GM19455 (cell line): ENCODE measurements at regions not wholly inside any gene's neighbourhood (a gene's known extent, or its start where the extent isn't known, plus 50 kb on each side); places are given as distances from the start of the nearest gene placed in this dataset.

Experiments
- ATAC-seq: cut with Tn5 transposase; IDR thresholded peaks from one replicate; pipeline ENCODE4 v1.9.1; 2021; ENCODE audit not compliant: unreplicated experiment

DNA sequence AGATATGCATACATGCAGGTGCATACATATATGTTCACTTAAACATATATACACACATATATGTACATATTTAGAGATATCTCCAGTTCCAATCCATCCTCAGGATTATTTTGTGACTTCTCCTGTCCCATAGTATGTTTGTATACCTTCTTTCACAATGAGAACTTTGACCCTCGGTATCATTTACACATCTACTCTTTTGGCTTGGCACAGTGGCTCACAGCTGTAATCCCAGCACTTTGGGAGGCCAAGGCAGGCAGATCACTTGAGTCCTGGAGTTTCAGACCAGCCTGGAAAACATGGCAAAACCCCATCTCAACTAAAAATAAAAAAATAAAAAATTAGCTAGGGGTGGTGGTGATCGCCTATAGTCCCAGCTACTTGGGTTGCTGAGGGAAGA, 148.1 kb upstream of the CCL2 start:
- no peak for ATAC-seq

- no peak for ATAC-seq
Measured at GRCh38 chr17:34110315-34110714, 144.8 kb upstream of the CCL2 start.

DNA sequence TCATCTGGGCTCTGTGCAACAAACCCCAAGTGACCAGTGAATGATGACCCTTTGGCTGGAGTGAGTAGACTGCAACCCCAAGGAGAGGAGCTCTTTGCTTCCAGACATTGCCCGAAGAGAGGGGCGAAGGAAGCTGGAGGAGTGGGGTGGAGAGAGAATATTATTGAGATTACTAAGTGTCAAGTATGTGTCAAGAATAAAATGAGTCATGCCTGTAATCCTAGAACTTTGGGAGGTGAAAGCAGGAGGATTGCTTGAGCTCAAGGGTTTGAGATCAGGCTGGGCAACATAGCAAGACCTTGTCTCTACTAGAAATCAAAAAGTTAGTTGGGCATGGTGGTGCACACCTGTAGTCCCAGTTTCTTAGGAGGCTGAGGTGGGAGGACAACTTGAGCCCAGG, 142.0 kb upstream of the CCL2 start:
- ATAC-seq: no peak

GRCh38 chr17:34114174-34114573, 140.9 kb upstream of the CCL2 start:
- no peak for ATAC-seq

DNA sequence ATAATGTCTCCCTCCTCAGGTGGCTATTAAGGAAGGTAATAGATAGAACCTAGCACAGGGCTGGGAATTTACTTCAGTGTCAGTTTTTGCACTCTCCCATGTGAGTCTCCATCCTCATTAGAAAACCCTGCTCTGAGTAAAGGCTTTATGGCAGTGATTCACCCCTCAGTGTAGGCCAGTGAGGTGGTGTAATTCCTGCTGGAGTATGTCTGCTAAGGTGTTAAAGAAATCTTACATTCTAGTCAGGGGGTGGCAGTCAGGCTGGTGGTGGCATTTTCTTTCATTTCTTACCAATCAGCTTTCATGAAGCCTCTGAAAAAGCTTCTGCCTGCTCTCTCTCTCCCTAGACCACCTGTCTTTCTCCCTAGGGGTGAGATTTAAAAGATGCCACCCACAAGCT, 138.8 kb upstream of the CCL2 start:
- ATAC-seq: no peak

DNA sequence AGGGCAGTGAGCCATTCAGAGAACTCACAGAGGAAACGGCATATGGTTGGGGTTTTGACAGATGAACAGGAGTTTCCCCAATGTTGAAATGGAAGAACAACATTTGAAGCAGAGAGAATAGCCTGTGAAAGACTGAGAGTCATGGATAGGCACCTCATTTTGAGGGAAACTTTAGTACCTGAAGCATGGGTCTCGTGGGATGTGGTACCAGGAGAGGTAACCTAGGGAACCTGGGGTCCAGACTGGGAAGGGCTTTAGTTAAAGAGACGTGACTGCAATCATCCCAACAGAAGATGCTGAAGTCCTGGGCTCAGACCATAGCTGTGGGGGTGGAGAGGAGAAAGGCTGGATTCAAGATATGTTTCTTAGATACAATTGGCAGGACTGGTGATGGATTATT, 137.8 kb upstream of the CCL2 start:
- no peak for ATAC-seq

DNA sequence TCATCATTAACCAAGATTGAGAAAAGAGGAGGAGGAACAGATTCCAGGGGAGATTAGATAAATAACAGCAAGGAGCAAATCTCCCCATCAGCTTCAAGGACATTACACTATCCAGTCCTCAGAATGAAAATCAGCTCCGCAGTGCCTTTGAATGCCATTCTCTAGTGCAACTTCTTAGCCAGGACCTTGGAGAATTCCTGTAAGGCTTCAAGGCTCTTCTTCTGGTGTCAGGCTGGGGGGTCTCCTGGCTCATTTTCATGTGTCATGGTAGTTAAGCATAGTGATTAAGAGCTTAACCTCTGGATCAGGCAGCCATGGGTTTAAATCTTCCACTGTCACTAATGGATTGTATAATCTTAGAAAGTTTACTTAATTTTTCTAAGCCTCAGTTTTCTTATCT, 137.3 kb upstream of the CCL2 start:
- no peak for ATAC-seq

DNA sequence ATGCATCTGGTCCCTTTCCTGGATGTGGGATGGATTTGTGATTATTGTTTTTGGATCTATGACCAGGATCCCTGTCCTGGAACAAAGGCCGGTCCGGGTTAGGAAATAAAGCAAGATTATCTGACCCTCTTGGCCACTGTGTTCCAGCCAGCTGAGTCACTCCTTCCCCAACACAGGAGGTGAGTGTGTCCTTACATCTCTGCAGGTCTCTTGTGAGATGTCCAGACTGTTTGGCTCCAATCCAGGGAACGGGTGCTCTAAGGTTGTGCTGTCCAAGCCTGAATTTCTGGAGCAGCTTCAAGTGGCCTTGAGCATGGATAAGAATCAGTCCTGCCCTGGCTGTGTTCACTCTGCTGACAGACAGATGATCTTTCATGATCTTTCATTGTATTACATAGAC, 136.5 kb upstream of the CCL2 start:
- no peak for ATAC-seq

GRCh38 chr17:34121311-34121710, 133.8 kb upstream of the CCL2 start:
- ATAC-seq: no peak

GRCh38 chr17:34122515-34122914, 132.6 kb upstream of the CCL2 start:
- ATAC-seq: no peak

- no peak for ATAC-seq
Measured at GRCh38 chr17:34125010-34125409, 130.1 kb upstream of the CCL2 start.

DNA sequence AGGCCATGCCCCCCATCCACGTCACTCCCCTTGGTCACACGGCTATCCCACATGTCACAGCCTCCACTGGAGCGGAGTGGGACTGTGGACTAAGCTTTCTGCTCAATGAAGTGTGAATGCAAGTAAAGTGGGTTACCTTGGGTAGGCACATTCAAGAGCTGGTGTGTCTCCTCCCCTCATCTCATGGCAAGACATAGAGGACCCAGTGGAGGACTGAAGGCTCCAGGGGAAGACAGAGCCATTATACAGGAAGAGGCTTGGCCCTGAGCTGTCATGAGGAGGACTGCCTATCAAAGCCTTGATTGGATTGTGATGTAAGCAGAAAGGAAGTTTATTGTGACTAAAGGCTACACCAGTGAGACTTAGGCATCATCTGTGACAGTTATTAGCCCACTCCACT, 129.2 kb upstream of the CCL2 start:
- ATAC-seq: no peak

- ATAC-seq: no peak
Measured at GRCh38 chr17:34126496-34126895, 128.6 kb upstream of the CCL2 start.

DNA sequence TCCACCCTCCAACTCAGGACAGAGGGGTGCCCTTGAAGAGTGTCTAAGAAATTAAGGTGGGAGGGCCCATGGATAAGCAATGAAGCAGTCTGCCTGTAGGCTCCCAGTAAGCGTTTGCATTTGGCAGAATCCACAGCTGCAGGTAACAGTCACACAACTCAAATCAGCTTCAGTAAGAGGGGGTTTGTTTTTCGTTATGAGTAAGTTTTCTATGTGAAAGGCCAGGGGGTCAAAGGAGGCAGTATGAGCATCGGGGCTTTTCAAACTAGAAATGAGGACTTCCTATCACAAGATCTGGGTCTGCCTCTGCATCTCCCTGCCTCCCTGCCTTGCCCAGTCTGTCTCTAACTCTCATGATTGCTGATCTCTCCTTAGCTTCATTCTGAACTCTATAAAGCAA, 128.1 kb upstream of the CCL2 start:
- no peak for ATAC-seq

DNA sequence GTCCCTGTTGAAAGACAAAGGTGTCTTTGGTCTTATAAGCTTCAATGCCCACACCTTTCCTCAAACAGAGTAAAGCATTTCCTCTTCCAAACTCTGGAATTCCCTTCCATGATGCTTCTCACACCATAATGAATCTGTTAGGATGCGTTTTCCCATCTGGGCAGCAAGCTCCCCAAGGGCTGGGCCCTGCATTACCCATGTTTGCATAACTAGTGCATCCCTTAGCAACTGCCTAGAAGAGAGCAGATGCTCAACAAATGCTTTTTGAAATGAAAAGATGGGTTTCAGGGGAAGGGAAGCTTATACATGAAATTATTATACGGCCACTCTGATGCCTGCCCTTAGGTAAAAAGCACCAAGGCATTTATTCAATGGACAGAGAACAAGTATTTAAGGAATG, 124.5 kb upstream of the CCL2 start:
- ATAC-seq: no peak

DNA sequence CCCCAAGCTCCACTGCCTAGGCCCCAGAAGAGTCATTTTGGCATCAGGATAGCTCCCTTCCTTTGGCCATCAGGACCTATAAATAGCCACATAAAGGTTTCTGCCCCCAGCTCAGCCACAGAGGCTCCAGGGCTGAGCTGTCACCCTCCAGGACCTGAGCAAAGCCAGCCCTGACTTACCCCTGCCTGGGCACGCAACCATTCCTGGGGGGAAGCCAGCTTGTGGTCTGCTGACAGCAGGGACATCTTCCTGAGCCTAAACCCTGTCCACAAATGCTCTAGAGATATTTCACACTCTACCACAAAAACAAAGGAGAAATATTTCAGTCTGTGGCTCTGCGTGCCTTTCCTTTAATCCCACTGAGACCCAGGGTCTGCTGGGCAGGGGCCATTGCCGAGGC, 123.7 kb upstream of the CCL2 start:
- ATAC-seq: no peak

- ATAC-seq: no peak
Measured at GRCh38 chr17:34133350-34133749, 121.7 kb upstream of the CCL2 start.

DNA sequence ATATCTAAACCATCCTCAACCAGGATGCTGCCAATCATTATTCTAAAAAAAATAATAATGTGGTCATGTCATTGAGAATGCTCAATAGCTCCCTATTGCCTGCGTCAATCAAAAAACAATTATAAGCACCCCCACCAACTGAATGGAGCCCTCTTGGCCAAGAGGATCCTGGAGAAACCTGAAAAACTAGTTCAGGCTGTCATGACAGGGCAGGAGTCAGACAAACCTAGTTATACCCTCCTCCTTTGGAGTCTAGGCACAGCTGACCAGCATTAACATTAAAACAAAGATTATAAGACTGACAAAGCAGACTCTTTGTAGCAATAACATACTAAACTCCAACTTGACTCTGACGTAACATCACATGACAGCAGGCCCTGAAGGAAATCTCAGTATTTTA, 119.2 kb upstream of the CCL2 start:
- ATAC-seq: no peak

GRCh38 chr17:34140006-34140405, 115.1 kb upstream of the CCL2 start:
- ATAC-seq: no peak

GRCh38 chr17:34141590-34141989, 113.5 kb upstream of the CCL2 start:
- no peak for ATAC-seq

DNA sequence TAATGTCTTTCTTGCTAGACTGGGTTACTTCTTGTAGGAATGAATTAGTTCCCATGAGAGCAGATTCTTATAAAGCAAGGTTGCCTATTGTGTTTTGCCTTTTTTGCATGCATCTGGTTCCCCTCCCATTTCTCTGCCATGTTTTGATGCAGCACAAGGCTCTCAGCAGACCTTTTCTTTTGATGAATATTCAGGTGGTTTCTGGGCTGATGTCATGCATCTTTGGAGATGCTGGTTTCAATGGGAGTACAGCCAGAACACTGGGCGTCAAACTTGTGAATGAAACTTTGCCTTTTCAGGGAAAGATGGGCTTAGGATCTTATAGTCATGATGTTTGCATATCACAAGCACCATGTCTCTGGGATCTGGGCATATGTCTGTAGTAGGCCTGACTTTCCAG, 111.7 kb upstream of the CCL2 start:
- ATAC-seq: no peak

DNA sequence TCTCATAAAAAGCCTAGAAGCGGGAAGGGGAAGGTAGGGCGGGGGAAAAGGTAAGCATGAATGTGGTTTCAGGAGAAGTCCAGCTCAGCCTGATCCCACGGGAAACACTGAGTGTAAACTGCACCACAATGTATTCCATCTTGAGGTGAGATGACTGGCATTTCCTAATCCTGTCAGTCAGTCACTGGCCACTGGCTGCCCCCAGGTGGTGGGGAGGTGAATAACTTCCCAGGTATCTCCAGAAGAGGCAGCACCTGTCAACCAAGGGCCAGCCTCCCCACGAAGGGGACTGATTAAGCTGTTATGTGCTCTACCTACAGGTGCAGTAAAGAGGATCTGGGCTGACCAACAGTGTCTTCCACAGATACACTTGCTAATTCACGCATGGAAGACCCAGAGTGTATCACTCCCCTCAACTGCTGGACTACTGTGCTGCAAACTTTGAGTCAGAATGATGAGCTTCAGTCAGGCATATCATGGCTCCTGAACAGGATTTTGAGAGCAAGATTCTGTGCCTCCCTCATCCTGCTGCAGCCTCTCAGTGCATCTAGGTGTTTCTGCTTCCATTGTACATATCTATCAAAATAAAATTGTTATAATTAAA, 108.5 kb upstream of the CCL2 start:
- no peak for ATAC-seq

DNA sequence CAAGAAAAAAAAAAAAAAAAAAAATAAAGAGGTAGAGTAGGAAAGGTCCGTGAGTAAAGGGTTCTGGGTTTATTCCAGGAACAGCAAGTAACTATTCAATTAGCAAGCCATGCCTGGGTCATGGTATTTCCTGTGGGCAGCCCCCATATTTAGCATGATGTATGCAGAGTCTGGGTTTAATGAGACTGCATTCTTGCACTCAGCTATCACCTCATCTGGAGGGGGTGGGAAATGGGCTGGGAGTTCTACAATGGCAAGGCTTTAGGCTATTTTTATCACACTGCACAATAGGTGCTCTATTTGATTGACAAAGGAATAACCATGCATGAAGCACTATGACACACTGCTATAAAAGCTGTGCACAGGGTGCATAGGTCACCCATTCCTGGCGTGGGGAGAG, 104.0 kb upstream of the CCL2 start:
- no peak for ATAC-seq

GRCh38 chr17:34153991-34154390, 101.1 kb upstream of the CCL2 start:
- ATAC-seq: no peak
